Loucy (cell line): ENCODE measurements at regions not wholly inside any gene's neighbourhood (a gene's known extent, or its start where the extent isn't known, plus 50 kb on each side); places are given as distances from the start of the nearest gene placed in this dataset.

Experiments
- EZH2phosphoT487 ChIP-seq: fragments of 200-600 bp; IDR thresholded peaks from 2 replicates; pipeline ENCODE4 v1.6.1; 2018; ENCODE audit warnings: antibody characterized with exemption, mild to moderate bottlenecking, moderate library complexity, borderline replicate concordance
- TF ChIP-seq, protein P1 (sequence below): fragments of 200-600 bp; sonication (generic); conservative IDR thresholded peaks from 2 replicates; pipeline ENCODE4 v1.5.1; 2014; ENCODE audit warnings: mild to moderate bottlenecking, antibody characterized with exemption, low read length

DNA sequence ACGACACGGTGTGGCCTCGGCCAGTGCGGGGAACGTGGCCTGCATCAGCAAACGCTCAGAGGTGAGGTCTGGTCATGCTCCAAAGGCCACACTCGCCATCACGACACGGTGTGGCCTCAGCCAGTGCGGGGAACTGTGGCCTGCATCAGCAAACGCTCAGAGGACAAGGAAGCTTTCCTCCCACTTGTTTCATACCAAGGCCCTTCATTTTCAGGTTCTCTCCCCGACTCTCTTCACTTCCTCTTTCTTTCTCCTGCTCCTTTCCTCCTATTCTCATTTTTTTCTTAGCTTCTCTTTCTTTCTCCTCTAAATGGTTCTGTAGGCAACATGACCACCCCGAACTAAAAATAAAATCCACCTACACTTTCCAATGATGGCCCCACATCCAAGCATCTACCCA lies 384.4 kb upstream of the SHH start:
- TF ChIP-seq, protein P1, sequence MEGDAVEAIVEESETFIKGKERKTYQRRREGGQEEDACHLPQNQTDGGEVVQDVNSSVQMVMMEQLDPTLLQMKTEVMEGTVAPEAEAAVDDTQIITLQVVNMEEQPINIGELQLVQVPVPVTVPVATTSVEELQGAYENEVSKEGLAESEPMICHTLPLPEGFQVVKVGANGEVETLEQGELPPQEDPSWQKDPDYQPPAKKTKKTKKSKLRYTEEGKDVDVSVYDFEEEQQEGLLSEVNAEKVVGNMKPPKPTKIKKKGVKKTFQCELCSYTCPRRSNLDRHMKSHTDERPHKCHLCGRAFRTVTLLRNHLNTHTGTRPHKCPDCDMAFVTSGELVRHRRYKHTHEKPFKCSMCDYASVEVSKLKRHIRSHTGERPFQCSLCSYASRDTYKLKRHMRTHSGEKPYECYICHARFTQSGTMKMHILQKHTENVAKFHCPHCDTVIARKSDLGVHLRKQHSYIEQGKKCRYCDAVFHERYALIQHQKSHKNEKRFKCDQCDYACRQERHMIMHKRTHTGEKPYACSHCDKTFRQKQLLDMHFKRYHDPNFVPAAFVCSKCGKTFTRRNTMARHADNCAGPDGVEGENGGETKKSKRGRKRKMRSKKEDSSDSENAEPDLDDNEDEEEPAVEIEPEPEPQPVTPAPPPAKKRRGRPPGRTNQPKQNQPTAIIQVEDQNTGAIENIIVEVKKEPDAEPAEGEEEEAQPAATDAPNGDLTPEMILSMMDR, result no peak
- TF ChIP-seq EZH2phosphoT487, result no peak
